Liver (tissue), 7 donors: ENCODE measurements at regions not wholly inside any gene's neighbourhood (a gene's known extent, or its start where the extent isn't known, plus 50 kb on each side); places are given as distances from the start of the nearest gene placed in this dataset.

Source experiments
- DNase-seq: peaks from one replicate; pipeline ENCODE4 v3.0.0-alpha.2; 2017; ENCODE audit warnings: low spot score
- H3K27ac ChIP-seq, 2 donors: one replicate each; pipeline ENCODE4 v1.7.0; 2013; ENCODE audit warnings: inconsistent platforms in 2 of 2, low read length in 2 of 2, control low read depth in 1 of 2, low read depth in 1 of 2, mild to moderate bottlenecking in 1 of 2
- H3K27me3 ChIP-seq, 4 donors: one replicate each; pipeline versions ENCODE4 v1.6.1 to v1.7.0; 2013; ENCODE audit warnings: low read length in 3 of 4, inconsistent platforms in 1 of 4, mild to moderate bottlenecking in 1 of 4, moderate library complexity in 1 of 4; ENCODE audit not compliant: control insufficient read depth in 4 of 4, insufficient read depth in 4 of 4
- H3K36me3 ChIP-seq, 4 donors: one replicate each; pipeline versions ENCODE4 v1.6.1 to v1.7.0; 2013; ENCODE audit warnings: low read length in 3 of 4, mild to moderate bottlenecking in 3 of 4, low read depth in 1 of 4, moderate library complexity in 1 of 4; ENCODE audit not compliant: control insufficient read depth in 4 of 4, insufficient read depth in 3 of 4
- H3K4me1 ChIP-seq, 4 donors: one replicate each; pipeline versions ENCODE4 v1.6.1 to v1.7.0; 2013; ENCODE audit warnings: low read length in 3 of 4, mild to moderate bottlenecking in 3 of 4, moderate library complexity in 1 of 4; ENCODE audit not compliant: control insufficient read depth in 4 of 4, insufficient read depth in 4 of 4
- H3K4me3 ChIP-seq, 3 donors: one replicate each; pipeline versions ENCODE4 v1.6.1 to v1.7.0; 2013; ENCODE audit warnings: low read length in 3 of 3, control low read depth in 1 of 3, low read depth in 1 of 3, mild to moderate bottlenecking in 1 of 3
- H3K9ac ChIP-seq, 2 donors: one replicate each; pipeline ENCODE4 v1.7.0; 2013; ENCODE audit warnings: low read length in 2 of 2, mild to moderate bottlenecking in 2 of 2, moderate library complexity in 2 of 2, control low read depth in 1 of 2, low read depth in 1 of 2
- H3K9me3 ChIP-seq, 4 donors: one replicate each; pipeline versions ENCODE4 v1.6.1 to v1.7.0; 2013; ENCODE audit warnings: low read length in 3 of 4; ENCODE audit not compliant: control insufficient read depth in 4 of 4
- EGR1 ChIP-seq, 2 donors: IDR thresholded peaks; 2 replicates each; pipeline ENCODE4 v1.6.1; 2016 to 2018; ENCODE audit warnings: antibody characterized with exemption in 2 of 2, low read depth in 2 of 2
- FOXA2 ChIP-seq: IDR thresholded peaks from 2 replicates; pipeline ENCODE4 v1.6.1; 2016; ENCODE audit warnings: antibody characterized with exemption
- GABPA ChIP-seq, 2 donors: IDR thresholded peaks in 1 of 2; conservative IDR thresholded peaks in 1 of 2; 2 replicates each; pipeline ENCODE4 v1.6.1; 2016; ENCODE audit warnings: antibody characterized with exemption in 2 of 2, mild to moderate bottlenecking in 1 of 2, moderate library complexity in 1 of 2
- HNF4A ChIP-seq, 2 donors: conservative IDR thresholded peaks; 2 replicates each; pipeline ENCODE4 v1.6.1; 2016; ENCODE audit warnings: antibody characterized with exemption in 2 of 2, mild to moderate bottlenecking in 2 of 2
- HNF4G ChIP-seq: IDR thresholded peaks from 2 replicates; pipeline ENCODE4 v1.6.1; 2016; ENCODE audit warnings: antibody characterized with exemption
- JUND ChIP-seq, 2 donors: IDR thresholded peaks; 2 replicates each; pipeline ENCODE4 v1.6.1; 2016; ENCODE audit warnings: antibody characterized with exemption in 2 of 2
- RXRA ChIP-seq, 2 donors: IDR thresholded peaks; 2 replicates each; pipeline ENCODE4 v1.6.1; 2017 to 2018; ENCODE audit warnings: antibody characterized with exemption in 2 of 2, mild to moderate bottlenecking in 1 of 2
- YY1 ChIP-seq: IDR thresholded peaks from 2 replicates; pipeline ENCODE4 v1.6.1; 2016; ENCODE audit warnings: antibody characterized with exemption, mild to moderate bottlenecking
- WGBS: extraction: QIAGEN DNeasy Blood & Tissue Kit; methylation state at CpG from one replicate; pipeline ENCODE4 v1.1.7; 2013; 5-methylcytosine and 5-hydroxymethylcytosine counted together
- TF ChIP-seq, protein P1 (sequence below): IDR thresholded peaks from 2 replicates; pipeline ENCODE4 v1.6.1; 2016; ENCODE audit warnings: antibody characterized with exemption
- TF ChIP-seq, protein P2 (sequence below): IDR thresholded peaks from 2 replicates; pipeline ENCODE4 v1.6.1; 2016; ENCODE audit warnings: antibody characterized with exemption
- TF ChIP-seq, protein P3 (sequence below): IDR thresholded peaks from 2 replicates; pipeline ENCODE4 v1.6.1; 2016; ENCODE audit warnings: antibody characterized with exemption, mild to moderate bottlenecking
- TF ChIP-seq, protein P4 (sequence below): IDR thresholded peaks from 2 replicates; pipeline ENCODE4 v1.6.1; 2016; ENCODE audit warnings: antibody characterized with exemption
- donor health status: healthy.
- donor health status: healthy.
- donor health status: healthy.
- donor health status: healthy.

DNA sequence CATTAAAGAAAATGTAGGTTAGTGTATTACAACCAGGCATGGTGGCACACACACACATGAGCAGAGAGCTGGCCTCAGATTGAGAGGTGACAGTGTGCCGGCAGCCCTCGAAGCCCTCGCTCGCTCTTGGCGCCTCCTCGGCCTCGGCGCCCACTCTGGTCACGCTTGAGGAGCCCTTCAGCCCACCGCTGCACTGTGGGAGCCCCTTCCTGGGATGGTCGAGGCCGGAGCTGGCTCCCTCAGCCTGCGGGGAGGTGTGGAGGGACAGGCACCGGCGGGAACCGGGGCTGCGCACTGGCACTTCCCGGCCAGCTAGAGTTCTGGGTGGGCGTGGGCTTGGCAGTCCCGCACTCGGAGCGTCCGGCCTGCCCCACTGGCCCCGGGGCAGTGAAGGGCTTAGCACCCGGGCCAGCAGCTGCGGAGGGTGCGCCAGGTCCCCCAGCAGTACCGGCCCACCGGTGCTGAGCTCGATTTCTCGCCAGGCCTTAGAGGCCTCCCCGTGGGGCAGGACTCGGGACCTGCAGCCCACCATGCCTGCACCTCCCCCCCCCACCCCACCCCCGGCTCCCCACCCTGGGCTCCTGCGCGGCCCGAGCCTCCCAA, 80.4 kb upstream of the TMEM158 start:
- Histone ChIP-seq H3K4me1 (no peaks in the 10 kb centered on the region), H3K27me3 (peaks cover 0 to 9% (median 4%) of the 10 kb centered on the region in 4 donors), H3K4me3 (no peak overlapping the region), H3K9ac (no peak overlapping the region), H3K36me3 (no peaks in the 10 kb centered on the region), H3K9me3 (peaks cover 0 to 6% (median 2%) of the 10 kb centered on the region in 4 donors), H3K27ac (no peak overlapping the region)
- WGBS, result 96% methylated on average over 37 of the region's 37 CpGs
- TF ChIP-seq FOXA2, result no peak
- TF ChIP-seq, protein P1, sequence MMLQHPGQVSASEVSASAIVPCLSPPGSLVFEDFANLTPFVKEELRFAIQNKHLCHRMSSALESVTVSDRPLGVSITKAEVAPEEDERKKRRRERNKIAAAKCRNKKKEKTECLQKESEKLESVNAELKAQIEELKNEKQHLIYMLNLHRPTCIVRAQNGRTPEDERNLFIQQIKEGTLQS, result no peak
- TF ChIP-seq YY1, result no peak
- DNase-seq, result no peak

DNA sequence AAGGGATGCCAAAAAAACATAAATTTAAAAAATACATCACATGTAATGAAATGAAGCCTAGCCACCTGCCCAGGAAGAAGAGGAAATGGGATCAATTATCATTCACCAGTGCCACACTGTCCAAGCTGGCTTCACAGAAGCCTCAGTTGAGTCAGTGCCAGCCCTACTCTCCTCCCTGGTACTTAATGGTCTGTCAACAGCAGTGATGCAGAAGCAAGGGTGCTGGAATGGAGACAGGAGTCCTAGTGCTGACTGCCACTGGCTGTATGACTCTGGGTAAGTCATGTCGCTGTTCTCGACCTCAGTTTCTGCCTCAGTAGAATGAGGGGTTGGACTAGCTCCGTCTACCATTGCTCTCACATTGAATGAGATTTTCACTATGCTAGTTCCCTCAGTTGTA, 78.5 kb upstream of the LARS2 start:
- DNase-seq, result no peak
- no peak for TF ChIP-seq JUND (IDR thresholded peaks at IDR 0.05)
- TF ChIP-seq, protein P2, sequence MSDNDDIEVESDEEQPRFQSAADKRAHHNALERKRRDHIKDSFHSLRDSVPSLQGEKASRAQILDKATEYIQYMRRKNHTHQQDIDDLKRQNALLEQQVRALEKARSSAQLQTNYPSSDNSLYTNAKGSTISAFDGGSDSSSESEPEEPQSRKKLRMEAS, result no peak
- TF ChIP-seq, protein P3, sequence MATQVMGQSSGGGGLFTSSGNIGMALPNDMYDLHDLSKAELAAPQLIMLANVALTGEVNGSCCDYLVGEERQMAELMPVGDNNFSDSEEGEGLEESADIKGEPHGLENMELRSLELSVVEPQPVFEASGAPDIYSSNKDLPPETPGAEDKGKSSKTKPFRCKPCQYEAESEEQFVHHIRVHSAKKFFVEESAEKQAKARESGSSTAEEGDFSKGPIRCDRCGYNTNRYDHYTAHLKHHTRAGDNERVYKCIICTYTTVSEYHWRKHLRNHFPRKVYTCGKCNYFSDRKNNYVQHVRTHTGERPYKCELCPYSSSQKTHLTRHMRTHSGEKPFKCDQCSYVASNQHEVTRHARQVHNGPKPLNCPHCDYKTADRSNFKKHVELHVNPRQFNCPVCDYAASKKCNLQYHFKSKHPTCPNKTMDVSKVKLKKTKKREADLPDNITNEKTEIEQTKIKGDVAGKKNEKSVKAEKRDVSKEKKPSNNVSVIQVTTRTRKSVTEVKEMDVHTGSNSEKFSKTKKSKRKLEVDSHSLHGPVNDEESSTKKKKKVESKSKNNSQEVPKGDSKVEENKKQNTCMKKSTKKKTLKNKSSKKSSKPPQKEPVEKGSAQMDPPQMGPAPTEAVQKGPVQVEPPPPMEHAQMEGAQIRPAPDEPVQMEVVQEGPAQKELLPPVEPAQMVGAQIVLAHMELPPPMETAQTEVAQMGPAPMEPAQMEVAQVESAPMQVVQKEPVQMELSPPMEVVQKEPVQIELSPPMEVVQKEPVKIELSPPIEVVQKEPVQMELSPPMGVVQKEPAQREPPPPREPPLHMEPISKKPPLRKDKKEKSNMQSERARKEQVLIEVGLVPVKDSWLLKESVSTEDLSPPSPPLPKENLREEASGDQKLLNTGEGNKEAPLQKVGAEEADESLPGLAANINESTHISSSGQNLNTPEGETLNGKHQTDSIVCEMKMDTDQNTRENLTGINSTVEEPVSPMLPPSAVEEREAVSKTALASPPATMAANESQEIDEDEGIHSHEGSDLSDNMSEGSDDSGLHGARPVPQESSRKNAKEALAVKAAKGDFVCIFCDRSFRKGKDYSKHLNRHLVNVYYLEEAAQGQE, result no peak
- no peak for TF ChIP-seq YY1
- no peak for TF ChIP-seq RXRA (IDR thresholded peaks at IDR 0.05)
- TF ChIP-seq HNF4A (conservative IDR thresholded peaks at IDR 0.05), result no peak
- TF ChIP-seq EGR1 (IDR thresholded peaks at IDR 0.05; ENCODE audit: low read depth in 2 of 2), result no peak
- Histone ChIP-seq H3K4me1 (no peaks in the 10 kb centered on the region), H3K9me3 (peaks cover 0 to 3% (median 1%) of the 10 kb centered on the region in 4 donors), H3K9ac (no peak overlapping the region), H3K27ac (no peak overlapping the region), H3K36me3 (no peaks in the 10 kb centered on the region), H3K27me3 (peaks cover 0 to 17% (median 4%) of the 10 kb centered on the region in 4 donors), H3K4me3 (no peak overlapping the region)
- 75% methylated on average over 3 of the region's 3 CpGs for WGBS

DNA sequence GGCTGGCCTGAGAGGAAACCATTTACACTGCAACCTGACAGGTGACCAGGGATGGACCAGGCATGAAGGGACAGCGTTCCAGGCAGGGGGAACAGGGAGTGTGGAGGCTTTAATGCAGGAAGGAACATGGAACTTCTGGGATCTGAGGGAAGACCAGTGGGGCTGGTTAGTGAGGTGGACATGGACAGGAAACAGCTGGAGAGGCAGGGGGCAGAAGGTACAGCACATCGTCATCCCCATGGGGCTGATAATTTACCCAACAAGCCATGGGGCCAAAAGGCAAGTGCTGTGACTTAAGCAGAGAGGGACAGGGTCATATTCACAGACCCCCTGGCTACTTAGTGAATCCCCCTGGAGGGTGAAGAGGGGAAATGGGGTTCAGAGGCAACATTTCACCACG, 77.0 kb upstream of the LARS2 start:
- Histone ChIP-seq H3K9me3 (peaks cover 0 to 3% (median 2%) of the 10 kb centered on the region in 4 donors), H3K9ac (no peak overlapping the region), H3K4me1 (no peaks in the 10 kb centered on the region), H3K27ac (no peak overlapping the region), H3K4me3 (no peak overlapping the region), H3K36me3 (no peaks in the 10 kb centered on the region), H3K27me3 (peaks cover 0 to 17% (median 4%) of the 10 kb centered on the region in 4 donors)
- peak; percentile 14 for DNase-seq
- WGBS, result 34% methylated on average over 3 of the region's 3 CpGs
- TF ChIP-seq HNF4G (no peak), EGR1 (IDR thresholded peaks at IDR 0.05; ENCODE audit: low read depth in 2 of 2) (no peak), GABPA (IDR thresholded peaks at IDR 0.05 in 1 of 2, conservative IDR thresholded peaks at IDR 0.05 in 1 of 2) (no peak), FOXA2 (no peak)
- TF ChIP-seq, protein P2, result no peak
- TF ChIP-seq, protein P4, sequence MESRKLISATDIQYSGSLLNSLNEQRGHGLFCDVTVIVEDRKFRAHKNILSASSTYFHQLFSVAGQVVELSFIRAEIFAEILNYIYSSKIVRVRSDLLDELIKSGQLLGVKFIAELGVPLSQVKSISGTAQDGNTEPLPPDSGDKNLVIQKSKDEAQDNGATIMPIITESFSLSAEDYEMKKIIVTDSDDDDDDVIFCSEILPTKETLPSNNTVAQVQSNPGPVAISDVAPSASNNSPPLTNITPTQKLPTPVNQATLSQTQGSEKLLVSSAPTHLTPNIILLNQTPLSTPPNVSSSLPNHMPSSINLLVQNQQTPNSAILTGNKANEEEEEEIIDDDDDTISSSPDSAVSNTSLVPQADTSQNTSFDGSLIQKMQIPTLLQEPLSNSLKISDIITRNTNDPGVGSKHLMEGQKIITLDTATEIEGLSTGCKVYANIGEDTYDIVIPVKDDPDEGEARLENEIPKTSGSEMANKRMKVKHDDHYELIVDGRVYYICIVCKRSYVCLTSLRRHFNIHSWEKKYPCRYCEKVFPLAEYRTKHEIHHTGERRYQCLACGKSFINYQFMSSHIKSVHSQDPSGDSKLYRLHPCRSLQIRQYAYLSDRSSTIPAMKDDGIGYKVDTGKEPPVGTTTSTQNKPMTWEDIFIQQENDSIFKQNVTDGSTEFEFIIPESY, result no peak
